ENCODE measurements at regions not wholly inside any gene's neighbourhood (a gene's known extent, or its start where the extent isn't known, plus 50 kb on each side); places are given as distances from the start of the nearest gene placed in this dataset.

DNA sequence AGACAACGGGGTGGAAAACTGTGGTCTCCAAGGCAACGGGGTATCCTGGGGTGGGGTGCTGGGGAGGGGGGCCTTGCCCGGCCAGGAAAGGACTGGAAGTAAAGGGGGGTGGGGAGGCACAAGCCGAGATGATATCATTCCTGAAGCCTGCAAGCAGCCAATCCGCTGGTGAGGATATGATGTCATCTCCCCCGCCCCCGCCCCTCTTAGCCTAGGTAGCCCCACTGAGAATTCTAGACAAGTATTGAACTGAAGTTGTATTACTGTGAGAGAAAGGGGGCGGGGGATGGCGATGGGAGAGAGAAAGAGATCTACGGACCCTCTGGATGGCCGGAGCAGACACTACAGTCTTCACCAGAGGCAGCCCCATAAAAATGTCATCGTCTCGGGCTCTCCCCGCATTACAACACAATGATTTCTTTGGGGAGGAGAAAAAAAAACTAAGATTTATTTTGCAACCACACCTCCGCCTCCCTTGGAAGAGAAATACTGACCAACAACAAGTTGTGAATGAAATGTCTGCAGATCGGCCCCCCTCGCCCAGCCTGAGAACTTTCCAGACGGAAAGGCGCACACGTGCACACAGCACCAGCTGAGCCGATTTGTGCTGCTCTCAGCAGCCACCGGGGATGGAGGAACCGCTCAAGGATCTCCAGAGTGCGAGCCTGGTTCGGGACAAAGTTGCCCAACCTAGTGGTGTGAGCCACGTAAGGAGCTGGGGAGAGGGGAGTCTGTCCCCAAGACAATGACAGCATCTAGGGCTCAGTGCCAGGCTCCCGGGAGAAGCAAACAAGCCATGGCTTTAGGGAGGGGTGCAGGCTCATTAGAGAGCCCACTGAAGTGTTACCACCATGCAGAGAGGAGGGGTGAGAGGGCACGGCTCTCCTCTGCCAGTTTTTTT, 222.1 kb downstream of the SOX9 start:
- DNase-seq (ENCODE audit: low read depth in 2 of 2) = no peak

DNA sequence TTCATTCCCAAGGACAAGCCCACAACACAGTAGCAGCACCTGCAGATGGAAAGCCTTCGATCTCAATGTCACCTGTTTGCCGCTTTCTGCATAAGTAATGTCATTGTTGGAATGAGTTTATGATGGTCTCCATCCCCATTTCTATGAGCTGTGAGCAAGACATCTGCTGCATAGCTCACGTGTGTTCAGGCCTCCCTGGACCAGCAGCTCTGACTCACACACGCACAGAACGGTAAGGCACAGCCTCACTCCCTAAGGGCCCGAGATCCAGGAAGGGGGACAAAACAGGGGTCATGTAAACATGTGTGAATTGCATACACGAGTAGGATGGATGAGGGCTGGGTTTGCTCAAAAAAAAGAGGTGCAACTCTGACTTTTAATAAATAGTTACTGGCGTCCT, 223.1 kb downstream of the SOX9 start:
- DNase-seq (ENCODE audit: low read depth in 2 of 2) = no peak

DNA sequence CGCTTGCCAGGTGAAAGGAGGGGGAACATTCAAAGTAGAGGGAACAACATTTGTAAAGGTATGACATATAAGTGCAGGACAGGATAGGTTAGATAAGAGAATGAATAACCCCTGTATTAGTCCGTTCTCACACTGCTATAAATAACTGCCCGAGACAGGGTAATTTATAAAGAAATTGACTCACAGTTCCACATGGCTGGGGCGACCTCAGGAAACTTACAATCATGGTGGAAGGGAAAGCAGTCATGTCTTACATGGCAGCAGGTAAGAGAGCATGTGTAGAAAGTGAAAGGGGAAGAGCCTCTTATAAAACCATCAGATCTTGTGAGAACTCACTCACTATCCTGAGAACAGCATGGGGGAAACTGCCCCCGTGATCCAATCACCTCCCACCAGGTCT, 223.8 kb downstream of the SOX9 start:
- DNase-seq (ENCODE audit: low read depth in 2 of 2) = no peak

DNA sequence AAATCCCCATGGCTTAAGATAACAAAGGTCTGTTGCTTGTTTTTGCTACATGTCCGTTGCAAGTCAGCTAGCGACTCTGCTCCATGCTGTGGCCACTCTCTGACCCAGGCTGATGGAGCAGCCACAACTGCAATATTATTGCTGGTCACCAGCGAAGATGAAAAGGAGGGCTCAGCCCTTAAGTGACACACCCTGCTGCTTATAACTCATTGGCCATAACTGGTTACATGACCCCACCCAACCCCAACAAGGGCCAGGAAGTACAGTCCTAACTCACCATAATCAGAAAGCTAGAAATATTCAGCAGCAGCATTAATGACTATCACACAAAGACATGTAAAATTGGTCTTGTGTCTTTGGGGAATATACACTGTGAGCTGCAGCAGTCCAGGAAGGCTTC, 224.3 kb downstream of the SOX9 start:
- no peak for DNase-seq (ENCODE audit: low read depth in 2 of 2)

DNA sequence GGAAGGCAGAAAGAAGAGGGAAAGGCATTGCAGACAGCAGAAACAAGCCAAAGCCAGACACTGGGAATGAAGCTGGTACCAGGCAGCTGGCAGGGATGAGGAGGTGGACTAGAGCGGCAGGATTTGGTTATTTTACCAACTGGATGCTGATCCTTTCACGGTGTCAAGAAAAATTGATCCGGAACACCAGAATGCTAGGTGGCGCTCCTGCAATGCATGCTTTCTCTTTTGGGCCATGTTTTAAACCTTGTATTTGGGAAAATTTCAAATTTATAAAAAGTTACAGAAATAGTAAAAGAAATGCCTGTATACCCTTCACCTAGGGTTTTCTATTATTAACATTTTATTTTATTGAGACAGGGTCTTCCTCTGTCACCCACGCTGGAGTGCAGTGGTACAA, 224.7 kb downstream of the SOX9 start:
- no peak for DNase-seq (ENCODE audit: low read depth in 2 of 2)

DNA sequence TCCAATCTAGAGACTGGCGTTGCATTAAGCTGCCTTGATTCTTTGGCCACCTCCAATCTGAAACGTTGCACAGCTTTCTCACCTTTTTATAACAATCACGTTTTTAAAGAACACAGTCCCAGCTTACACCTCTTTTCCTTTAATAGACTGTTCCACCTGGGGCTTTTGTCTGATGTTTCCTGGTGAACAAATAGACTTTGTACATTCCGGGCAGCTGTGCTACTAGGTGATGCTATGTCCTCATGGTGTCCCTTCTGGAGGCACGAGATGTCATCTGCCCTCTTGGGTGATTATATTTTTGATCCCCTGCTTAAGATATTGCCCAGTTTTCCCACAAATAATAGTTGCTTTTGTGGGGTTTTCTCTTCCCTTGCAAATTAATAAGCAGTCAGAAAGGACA, 225.5 kb downstream of the SOX9 start:
- no peak for DNase-seq (ENCODE audit: low read depth in 2 of 2)

DNA sequence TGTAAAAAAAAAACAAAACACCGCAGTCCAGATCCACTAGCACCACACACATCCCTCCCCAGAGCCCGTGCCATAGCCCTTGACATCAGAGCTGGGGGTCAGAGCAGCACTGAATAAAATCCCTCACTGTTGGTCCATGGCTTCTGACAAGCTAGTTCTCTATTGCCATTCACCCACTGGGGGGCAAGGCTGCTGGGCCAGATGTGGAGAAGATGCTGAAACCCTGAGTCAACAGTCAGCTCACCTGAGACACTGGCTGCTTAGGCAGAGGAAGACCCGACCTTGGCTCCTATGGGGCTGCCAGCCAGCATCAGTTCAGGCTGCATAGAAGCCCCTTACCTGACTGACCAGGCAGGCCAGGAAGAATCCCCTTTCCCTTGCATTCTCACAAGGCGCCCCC, 228.2 kb downstream of the SOX9 start:
- DNase-seq (ENCODE audit: low read depth in 2 of 2) = no peak

DNA sequence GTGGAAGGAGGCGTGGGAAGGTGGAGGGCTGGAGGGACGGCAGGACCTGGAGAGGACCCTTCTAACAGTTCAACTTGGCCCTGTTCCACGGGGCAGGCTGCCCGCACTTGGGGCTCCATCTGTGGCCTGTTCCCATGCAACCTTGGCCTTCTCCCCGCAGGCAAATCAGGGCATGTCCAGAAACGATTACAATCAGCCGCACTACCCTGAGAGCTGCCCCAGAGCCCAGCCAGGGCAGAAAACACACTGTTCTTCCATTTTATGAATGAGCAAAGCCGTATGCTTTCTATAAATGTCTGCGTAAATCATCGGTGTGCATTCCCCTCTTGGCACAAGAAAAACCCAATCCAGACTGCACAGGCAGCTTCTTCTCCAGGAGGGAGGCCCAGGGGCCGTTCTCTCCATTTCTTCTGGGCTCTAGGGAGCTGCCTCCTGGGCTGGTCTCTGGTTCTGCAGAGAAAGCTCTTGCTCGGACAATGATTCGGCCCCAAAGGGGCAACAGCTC, 228.7 kb downstream of the SOX9 start:
- DNase-seq (ENCODE audit: low read depth in 2 of 2) = no peak

DNA sequence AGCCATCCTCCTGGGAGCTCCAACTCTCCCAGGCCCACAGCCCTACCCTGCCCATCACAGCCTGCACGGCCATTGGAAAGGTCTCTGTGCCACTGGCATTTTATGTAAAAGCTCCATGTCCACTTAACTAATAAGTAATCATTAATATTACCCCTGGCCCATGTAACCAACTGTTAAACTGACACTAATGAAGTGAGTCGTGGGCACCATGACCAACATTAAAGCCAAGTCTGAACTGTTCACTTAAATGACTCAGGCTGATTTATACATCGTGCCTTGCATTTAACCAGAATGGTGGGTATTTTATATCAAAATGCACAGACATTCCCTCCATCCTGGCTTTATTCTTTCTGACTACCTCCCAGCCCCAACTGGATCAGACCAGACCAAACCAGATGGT, 229.3 kb downstream of the SOX9 start:
- no peak for DNase-seq (ENCODE audit: low read depth in 2 of 2)

DNA sequence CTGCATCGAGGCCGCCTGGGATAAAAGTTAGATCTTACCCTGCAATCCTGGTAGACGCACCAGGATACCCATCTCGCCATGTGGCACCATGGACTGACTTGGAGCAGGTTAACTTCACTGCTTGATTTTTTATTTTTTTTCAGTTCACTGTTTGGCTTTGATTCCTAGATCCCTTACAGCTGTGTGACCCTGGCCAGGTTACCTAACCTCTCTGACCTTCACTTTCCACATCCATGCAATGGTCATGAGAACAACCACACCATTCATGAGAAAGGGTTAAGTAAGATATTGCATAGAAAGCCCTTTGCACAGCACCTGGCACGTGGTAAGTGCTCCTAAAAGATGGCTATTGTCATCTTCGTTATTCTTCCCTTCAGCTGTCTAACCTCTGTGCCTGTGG, 230.5 kb downstream of the SOX9 start:
- DNase-seq (ENCODE audit: low read depth in 2 of 2) = no peak

DNA sequence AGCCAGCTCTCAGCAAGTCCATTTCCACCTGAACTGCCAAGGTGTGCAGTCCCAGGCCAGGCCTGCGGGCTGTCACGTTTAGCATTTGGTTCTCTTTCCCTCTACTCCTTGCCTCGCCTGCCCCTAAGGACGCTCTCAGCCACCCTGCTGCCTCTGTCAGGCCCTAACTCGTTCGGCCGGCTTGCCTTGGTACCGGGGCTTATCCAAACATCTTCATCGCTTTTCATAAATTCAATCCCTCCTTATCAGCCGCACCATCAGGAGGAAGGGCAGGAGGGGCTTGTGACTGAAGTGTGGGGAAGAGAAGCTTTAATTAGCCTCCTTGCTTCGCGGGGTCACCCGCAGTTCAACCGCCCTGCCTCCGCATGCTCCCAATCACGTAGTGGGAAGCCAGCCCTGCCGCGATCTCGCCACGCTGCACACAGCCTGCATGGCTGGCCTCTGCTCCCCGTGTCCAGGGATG, 231.1 kb downstream of the SOX9 start:
- no peak for DNase-seq (ENCODE audit: low read depth in 2 of 2)

DNA sequence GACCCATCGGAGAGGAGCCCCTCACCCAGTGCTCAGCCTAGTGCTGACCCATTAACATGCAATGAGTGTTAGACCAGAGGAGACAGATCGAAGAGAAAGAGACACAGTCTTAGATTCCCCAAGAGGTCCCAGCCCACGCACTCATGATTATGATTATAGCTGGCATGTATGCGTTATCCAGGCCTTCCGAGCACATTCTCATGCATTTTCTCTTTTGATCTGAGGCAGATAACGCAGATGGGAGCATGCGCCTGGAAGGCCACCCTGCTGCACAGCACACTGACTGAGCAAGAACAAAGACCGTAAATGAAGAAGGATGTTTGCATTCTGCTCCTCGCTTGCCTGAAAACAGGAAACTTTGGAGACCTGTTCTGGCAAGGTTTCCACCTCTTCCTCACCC, 232.7 kb downstream of the SOX9 start:
- DNase-seq (ENCODE audit: low read depth in 2 of 2) = no peak

DNA sequence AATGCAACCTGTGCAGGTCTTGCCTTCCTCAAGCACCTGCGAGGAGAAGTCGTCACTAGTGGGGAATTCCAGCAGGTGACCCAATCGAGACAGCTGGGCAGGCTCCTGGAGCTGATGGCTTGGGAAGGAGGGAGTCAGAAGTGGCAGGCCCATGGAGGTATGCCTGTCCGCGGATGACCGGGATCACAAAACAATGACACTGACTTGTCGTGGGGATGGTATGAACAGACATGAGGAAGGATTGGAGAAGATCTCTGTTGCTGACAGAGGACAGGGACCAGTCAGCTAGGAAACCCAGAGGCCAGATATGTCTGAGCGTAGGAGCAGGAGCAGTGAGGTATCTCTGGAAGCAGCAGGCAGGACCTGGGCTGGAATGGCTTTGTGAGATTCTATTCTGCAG, 233.3 kb downstream of the SOX9 start:
- DNase-seq (ENCODE audit: low read depth in 2 of 2) = no peak

DNA sequence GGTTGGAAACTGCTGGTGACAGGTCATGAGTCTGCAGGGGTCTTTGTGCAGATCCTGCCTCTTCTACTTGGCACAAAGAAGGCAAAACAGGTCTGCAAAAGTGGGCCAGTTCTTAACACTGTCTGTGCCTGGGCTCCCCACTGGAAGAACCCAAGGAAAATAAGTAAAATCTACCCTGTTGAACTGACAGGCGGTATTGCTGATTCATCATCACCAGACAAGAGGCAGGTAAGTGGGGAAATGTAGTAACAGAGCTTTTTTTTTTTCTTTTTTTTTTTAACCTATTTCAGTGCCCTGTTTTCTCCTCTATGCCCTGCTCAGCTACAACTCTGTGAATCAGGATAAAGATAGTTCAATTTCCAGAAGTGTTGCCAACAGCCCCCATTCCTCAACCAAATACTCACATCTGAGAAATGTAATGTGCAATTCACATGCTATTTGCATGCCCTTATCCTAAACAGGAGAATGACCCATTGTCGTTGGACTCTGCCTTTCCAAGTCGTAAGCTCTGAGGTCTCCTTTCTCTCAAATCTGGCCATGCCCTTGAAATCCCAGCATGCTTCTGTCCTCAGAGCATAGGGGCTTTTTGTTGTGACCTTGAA, 237.0 kb downstream of the SOX9 start:
- no peak for DNase-seq (ENCODE audit: low read depth in 2 of 2)

DNA sequence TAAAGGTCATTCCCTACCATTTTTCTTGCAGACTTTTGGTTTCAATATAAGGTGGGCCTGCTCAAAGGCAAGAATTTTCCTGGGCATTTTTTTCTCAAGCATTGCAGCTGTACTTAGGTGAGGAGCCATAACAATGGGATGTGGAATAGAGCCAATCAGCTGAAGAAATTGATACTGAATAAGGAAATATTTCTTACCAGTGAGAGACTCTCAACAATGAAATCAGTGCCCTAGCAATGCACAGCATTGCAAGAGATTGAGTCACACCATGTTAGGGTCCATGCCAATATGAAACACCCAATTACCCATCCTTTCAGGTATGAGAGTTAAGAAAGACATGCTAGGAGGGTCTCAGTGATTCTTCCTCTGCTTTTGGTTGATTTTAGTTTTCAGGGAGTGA, 237.6 kb downstream of the SOX9 start:
- no peak for DNase-seq (ENCODE audit: low read depth in 2 of 2)

DNA sequence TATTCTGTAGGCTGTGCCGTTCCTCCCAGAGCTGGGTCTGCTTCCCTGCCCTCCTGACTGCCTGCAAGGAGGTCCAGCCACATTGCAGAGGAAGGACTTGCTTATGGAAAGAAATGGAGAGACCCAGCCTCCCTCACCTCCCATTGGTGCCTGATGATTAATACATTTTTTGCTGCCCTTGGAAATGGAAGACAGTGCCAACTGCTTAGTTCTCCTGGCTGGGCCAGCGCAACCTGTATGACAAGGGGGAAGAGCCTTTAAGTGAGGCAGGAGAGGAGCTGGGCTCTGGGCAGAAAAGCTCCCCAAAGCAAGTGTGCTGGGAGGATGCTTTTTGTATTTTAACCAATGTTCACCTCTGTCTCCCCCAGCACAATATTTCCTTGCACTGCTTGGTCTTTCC, 238.5 kb downstream of the SOX9 start:
- DNase-seq (ENCODE audit: low read depth in 2 of 2) = no peak

DNA sequence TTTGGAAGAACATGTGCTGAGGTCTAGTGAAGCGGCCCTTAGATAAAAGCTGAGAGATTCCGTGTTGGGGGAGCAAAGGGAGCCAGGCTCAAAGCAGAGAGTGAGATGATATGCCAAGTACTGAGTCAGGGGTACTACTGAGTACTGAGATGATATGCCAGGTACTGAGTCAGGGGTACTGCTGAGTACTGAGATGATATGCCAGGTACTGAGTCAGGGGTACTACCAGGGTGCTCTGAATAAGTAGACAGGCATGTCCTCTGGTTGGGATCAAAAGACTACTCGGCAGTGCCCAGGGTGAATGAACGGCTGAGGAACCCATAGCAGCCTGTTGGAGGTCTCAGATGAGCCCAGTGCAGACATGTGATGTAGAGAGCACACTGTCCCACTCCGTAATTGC, 239.0 kb downstream of the SOX9 start:
- no peak for DNase-seq (ENCODE audit: low read depth in 2 of 2)

DNA sequence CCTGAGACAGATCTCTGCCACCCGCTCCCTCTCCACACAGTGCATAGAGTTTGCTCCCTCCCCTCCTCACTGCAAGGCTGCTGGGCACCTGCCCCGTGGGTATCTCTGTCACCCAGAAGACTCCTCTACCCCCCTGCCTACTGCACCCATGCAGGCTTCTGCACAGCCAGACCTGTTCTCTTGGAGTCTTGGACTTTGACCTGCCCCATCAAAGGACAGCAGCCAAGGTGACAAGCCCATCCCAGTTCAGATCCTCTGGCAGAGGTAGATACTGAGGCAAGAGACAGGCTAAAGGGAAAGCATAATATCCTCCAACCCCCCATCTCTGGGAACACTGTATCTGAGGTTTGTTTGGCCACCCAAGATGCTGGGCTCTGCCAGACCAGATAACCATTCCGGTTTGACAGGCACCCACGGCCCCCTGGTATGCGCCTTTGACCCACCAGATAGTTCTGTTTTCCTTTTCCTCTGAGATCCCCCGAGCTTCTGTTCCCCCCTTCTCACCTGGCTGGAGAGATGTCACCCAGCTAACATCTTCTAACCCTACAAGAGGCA, 239.6 kb downstream of the SOX9 start:
- DNase-seq (ENCODE audit: low read depth in 2 of 2) = no peak

DNA sequence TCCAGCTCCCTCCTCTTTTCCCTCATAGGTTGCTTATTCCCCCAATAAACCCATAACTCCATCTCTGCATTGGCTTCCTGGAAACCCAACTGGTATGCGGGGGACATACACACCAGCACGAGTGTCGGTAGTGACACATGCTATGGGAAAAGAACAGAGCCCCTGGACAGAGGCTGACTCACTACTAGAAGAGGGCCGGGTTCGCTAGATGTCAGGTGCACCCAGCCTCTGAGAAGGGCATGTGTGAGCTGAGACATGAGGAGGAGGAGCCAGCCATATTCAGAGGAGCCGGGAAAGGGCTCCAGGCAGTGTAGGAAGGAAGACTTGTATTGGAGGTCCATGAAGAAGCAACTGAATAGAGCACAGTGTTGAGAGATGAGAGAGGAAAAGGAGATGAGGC, 241.1 kb downstream of the SOX9 start:
- DNase-seq (ENCODE audit: low read depth in 2 of 2) = no peak

DNA sequence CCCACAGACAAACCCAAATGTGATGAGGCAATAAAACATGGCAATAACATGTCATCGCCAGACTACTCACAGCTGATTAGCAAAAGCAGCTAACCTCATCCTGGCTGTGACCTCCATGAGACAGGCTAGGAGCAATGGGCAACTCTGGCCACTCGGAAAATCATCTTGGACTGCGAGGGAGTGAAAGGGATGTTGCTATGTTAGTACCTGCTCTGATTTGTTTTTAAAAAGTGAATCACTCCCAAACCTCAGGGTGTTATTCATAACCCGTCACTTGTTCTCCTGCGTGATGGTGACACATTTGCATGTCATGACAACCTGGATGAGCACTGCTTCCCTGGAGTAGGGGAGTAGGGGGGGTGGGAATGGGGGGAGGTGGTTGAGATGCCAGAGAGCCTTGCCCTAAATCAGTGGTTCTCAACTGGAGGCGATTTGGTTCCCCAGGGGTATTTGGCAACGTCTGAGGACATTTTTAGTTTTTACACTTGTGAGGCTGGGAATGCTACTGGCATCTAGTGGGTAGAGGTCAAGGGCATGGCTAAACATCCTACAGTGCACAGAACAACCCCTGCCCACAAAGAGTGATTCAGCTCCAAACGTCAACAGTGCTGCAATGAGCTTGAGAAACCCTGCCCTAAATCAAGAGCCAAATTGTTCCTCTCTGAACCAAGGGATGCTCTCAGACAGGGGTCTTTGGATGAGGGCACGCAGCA, 241.7 kb downstream of the SOX9 start:
- DNase-seq (ENCODE audit: low read depth in 2 of 2) = no peak

DNA sequence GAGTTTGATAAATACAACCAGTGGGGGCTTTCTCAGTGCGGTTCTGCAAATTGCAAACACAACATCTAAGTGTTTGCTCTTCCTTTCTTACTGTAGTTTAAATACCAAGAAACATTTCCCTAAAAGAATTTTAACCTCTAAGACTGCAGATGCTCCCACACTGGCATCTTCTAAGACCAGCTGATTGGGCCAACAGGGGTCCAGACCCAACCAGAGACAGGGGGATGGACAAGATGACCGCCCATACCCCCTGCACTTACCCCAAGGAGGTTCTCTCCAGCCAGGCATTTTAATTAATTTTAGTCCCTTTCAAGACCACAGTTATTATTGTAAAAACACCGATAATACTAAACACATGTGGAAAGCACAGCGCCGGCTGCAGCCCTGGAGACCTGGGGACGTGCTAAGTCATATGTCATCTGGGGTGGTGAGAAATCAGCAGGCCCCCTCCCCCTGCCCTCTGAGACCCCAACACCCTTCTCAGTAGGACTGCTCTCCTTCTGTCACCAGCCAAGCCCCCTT, 242.3 kb downstream of the SOX9 start:
- no peak for DNase-seq (ENCODE audit: low read depth in 2 of 2)

DNA sequence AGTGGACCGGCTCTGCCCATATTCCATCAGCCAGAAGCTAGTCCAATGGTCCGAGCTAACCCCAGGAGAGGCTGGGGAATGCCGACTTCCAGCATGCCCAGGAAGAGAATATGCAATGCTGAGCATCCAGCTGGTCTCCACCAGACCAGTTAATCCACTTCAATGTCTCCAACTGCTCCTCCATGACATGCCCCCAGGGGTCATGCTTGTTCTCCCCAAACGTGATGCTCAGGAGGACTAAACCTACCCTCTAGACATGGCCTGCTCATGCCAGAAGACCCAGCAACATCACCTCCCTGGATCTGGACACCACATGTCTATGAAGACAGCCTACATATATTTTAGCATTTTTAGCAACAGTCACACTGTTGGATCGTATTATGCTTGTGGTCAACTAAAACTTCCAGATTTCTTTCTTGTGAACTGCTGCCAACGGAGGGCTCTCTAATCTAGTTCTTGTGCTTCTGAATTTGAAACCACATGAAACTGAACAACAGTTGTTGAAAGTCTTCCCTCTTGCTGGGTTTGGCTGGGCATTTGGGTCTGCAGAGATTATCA, 245.1 kb downstream of the SOX9 start:
- DNase-seq (ENCODE audit: low read depth in 2 of 2) = no peak
